Keratinocyte (primary cell): ENCODE measurements at regions not wholly inside any gene's neighbourhood (a gene's known extent, or its start where the extent isn't known, plus 50 kb on each side); places are given as distances from the start of the nearest gene placed in this dataset.
"Not testable (repeated sequence)": the region's sequence is repeated elsewhere in the genome, so short reads cannot be mapped to it uniquely, and the experiment has no call there.

ENCODE experiments used
- DNase-seq: peaks from one replicate; pipeline ENCODE4 v3.0.0-alpha.2; 2011; ENCODE audit warnings: low read depth, missing footprints, low spot score
- FAIRE-seq: peaks from 2 replicates; lab custom pipeline; 2011; peaks lifted over from hg19 to GRCh38; lab: Jason Lieb, UNC
- H2AFZ ChIP-seq: 2 replicates; pipeline ENCODE4 v1.6.0; 2012; ENCODE audit warnings: low read length, control low read depth, inconsistent platforms; ENCODE audit not compliant: control insufficient read depth
- H3K27ac ChIP-seq: 2 replicates; pipeline ENCODE4 v1.5.1; 2011; ENCODE audit warnings: low read length; ENCODE audit not compliant: control insufficient read depth, insufficient read depth
- H3K27me3 ChIP-seq: 3 replicates; pipeline ENCODE4 v1.6.0; 2011; ENCODE audit warnings: low read length; ENCODE audit not compliant: control insufficient read depth, insufficient read depth; ENCODE audit errors: extremely low read depth
- H3K36me3 ChIP-seq, 2 experiments: 2 replicates in 1 of 2; 3 replicates in 1 of 2; pipeline ENCODE4 v1.5.1; 2011; ENCODE audit warnings: low read length in 2 of 2, mild to moderate bottlenecking in 1 of 2; ENCODE audit not compliant: control insufficient read depth in 2 of 2, insufficient read depth in 2 of 2; ENCODE audit errors: extremely low read depth in 1 of 2
- H3K4me1 ChIP-seq: 3 replicates; pipeline ENCODE4 v1.5.1; 2011; ENCODE audit warnings: low read length; ENCODE audit not compliant: control insufficient read depth, insufficient read depth; ENCODE audit errors: extremely low read depth
- H3K4me2 ChIP-seq: 3 replicates; pipeline ENCODE4 v1.6.0; 2011; ENCODE audit warnings: low read depth, low read length; ENCODE audit not compliant: control insufficient read depth, insufficient read depth; ENCODE audit errors: extremely low read depth
- H3K4me3 ChIP-seq, 3 experiments: fragments of 200-600 bp in 1 of 3; sonication (generic) in 1 of 3; 2 replicates in 2 of 3; 3 replicates in 1 of 3; pipeline ENCODE4 v1.5.1; 2011 to 2016; ENCODE audit warnings: low read length in 3 of 3, mild to moderate bottlenecking in 3 of 3, control low read depth in 2 of 3, inconsistent platforms in 1 of 3, low read depth in 1 of 3, mixed read lengths in 1 of 3, mixed run types in 1 of 3, moderate library complexity in 1 of 3; ENCODE audit not compliant: control insufficient read depth in 2 of 3, insufficient read depth in 2 of 3; ENCODE audit errors: extremely low read depth in 1 of 3
- H3K79me2 ChIP-seq: 2 replicates; pipeline ENCODE4 v1.6.0; 2012; ENCODE audit warnings: low read length; ENCODE audit not compliant: control insufficient read depth, insufficient read depth
- H3K9ac ChIP-seq: 3 replicates; pipeline ENCODE4 v1.6.0; 2011; ENCODE audit warnings: low read length; ENCODE audit not compliant: control insufficient read depth, insufficient read depth; ENCODE audit errors: extremely low read depth
- H3K9me1 ChIP-seq: 3 replicates; pipeline ENCODE4 v1.6.0; 2011; ENCODE audit warnings: low read length; ENCODE audit not compliant: control insufficient read depth, insufficient read depth; ENCODE audit errors: extremely low read depth
- H3K9me3 ChIP-seq: 2 replicates; pipeline ENCODE4 v1.5.1; 2012; ENCODE audit warnings: low read depth, low read length; ENCODE audit not compliant: control insufficient read depth
- H4K20me1 ChIP-seq: 3 replicates; pipeline ENCODE4 v1.6.0; 2011; ENCODE audit warnings: low read length; ENCODE audit not compliant: control insufficient read depth, insufficient read depth; ENCODE audit errors: extremely low read depth
- CTCF ChIP-seq, 3 experiments: IDR thresholded peaks in 1 of 3; conservative IDR thresholded peaks in 1 of 3; optimal IDR thresholded peaks in 1 of 3; 2 replicates in 2 of 3; 3 replicates in 1 of 3; pipeline versions ENCODE3 to v1.5.1; 2011; ENCODE audit warnings: low read length in 3 of 3, mild to moderate bottlenecking in 3 of 3, moderate library complexity in 2 of 3, control low read depth in 1 of 3, inconsistent platforms in 1 of 3; ENCODE audit not compliant: insufficient read depth in 2 of 3; ENCODE audit errors: extremely low read depth in 1 of 3
- EZH2 ChIP-seq: IDR thresholded peaks from one replicate; pipeline ENCODE4 v1.6.1; 2012; ENCODE audit warnings: inconsistent platforms, mild to moderate bottlenecking, low read length, moderate library complexity
- dilution Hi-C: fragments of 300-500 bp; cut with MboI; formaldehyde crosslinking; loops from one replicate; pipeline ENCODE4 v1.7.0; 2020; ENCODE audit warnings: low sequenced_read_pairs; ENCODE audit not compliant: extremely low pct_ligation_motif_present

DNA sequence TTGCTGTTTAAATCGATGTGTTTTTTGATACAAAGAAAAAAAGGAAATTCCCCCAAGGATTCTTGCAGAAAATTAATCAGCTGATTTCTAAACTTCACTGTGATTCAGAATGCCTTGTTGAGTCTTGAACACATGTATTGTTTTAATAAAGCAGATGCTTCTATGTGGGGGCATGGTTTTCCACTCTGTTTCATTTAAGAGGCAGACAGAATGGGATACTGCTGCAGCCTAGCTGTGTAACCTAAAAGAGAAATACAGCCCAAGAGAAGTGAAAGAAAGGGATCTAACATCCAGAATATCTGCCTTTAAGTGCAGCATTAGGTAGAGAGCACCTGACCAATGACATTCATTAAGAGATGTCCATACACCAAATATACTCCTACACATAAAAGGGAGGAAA lies 365.1 kb upstream of the CCNH start:
- Histone ChIP-seq H4K20me1 (no peaks in the 10 kb centered on the region), H3K9ac (no peak overlapping the region), H3K4me1 (peaks cover 6% of the 10 kb centered on the region), H3K79me2 (no peaks in the 10 kb centered on the region), H3K27me3 (no peaks in the 10 kb centered on the region), H3K36me3 (no peaks in the 10 kb centered on the region), H3K27ac (no peak overlapping the region), H3K4me3 (no peak overlapping the region), H3K4me2 (no peak overlapping the region), H3K9me3 (no peaks in the 10 kb centered on the region), H3K9me1 (no peaks in the 10 kb centered on the region), H2AFZ (no peak overlapping the region)
- no peak for DNase-seq
- dilution Hi-C loops = no loop called here
- no peak for FAIRE-seq
- TF ChIP-seq EZH2 = no peak
- TF ChIP-seq CTCF (optimal IDR thresholded peaks at IDR 0.05 in 1 of 3, IDR thresholded peaks at IDR 0.05 in 1 of 3, conservative IDR thresholded peaks at IDR 0.05 in 1 of 3; ENCODE audit: extremely low read depth in 1 of 3, insufficient read depth in 2 of 3, low read length in 3 of 3) = no peak

GRCh38 chr5:87776785-87777184 lies 364.1 kb upstream of the CCNH start:
- H3K4me3 ChIP-seq = no peak overlapping the region
- H2AFZ ChIP-seq = no peak overlapping the region

DNA sequence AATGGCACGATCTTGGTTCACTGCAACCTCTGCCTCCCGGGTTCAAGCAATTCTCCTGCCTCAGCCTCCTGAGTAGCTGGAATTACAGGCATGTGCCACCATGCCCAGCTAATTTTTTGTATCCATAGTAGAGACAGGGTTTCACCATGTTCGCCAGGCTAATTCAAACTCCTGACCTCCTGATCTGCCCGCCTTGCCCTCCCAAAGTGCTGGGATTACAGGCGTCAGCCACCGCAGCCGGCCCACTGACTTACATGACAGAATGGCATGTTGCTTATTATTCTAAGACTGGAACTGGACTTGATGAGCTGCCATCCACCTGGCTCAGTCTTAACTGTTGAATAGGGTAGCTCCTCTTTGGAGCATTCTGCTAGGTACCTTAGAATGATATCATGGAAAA lies 363.6 kb upstream of the CCNH start:
- H3K9ac ChIP-seq, H2AFZ ChIP-seq, H3K9me1 ChIP-seq, H4K20me1 ChIP-seq, DNase-seq, dilution Hi-C loops, H3K9me3 ChIP-seq, H3K4me3 ChIP-seq, H3K27ac ChIP-seq, H3K4me1 ChIP-seq, H3K27me3 ChIP-seq, H3K79me2 ChIP-seq, FAIRE-seq, H3K36me3 ChIP-seq: not testable (repeated sequence)
- peak overlapping the region; percentile 22 for H3K4me2 ChIP-seq

More at GRCh38 chr5:87776785-87777184, 364.1 kb upstream of the CCNH start:
- Histone ChIP-seq H3K9ac (no peak overlapping the region), H3K27me3 (no peaks in the 10 kb centered on the region), H4K20me1 (no peaks in the 10 kb centered on the region), H3K9me1 (no peaks in the 10 kb centered on the region), H3K4me1 (peaks cover 6% of the 10 kb centered on the region), H3K27ac (no peak overlapping the region), H3K79me2 (no peaks in the 10 kb centered on the region), H3K9me3 (no peaks in the 10 kb centered on the region), H3K4me2 (peak overlapping the region; percentile 22), H3K36me3 (no peaks in the 10 kb centered on the region)
- dilution Hi-C loops = no loop called here
- TF ChIP-seq EZH2 (no peak), CTCF (optimal IDR thresholded peaks at IDR 0.05 in 1 of 3, IDR thresholded peaks at IDR 0.05 in 1 of 3, conservative IDR thresholded peaks at IDR 0.05 in 1 of 3; ENCODE audit: extremely low read depth in 1 of 3, insufficient read depth in 2 of 3, low read length in 3 of 3) (no peak)
- FAIRE-seq = peak; percentile 64
- no peak for DNase-seq
